Astrocyte (in vitro differentiated cells and primary cell): ENCODE measurements at regions not wholly inside any gene's neighbourhood (a gene's known extent, or its start where the extent isn't known, plus 50 kb on each side); places are given as distances from the start of the nearest gene placed in this dataset.

Source experiments
- EZH2 ChIP-seq: IDR thresholded peaks from 2 replicates; pipeline ENCODE4 v1.6.1; 2012; ENCODE audit warnings: mild to moderate bottlenecking, low read length, inconsistent platforms; ENCODE audit not compliant: insufficient read depth
- TF ChIP-seq, protein P1 (sequence below): IDR thresholded peaks from 2 replicates; pipeline ENCODE4 v1.5.1; 2011; ENCODE audit warnings: low read depth, mild to moderate bottlenecking, inconsistent platforms, low read length, moderate library complexity; ENCODE audit not compliant: insufficient read depth

DNA sequence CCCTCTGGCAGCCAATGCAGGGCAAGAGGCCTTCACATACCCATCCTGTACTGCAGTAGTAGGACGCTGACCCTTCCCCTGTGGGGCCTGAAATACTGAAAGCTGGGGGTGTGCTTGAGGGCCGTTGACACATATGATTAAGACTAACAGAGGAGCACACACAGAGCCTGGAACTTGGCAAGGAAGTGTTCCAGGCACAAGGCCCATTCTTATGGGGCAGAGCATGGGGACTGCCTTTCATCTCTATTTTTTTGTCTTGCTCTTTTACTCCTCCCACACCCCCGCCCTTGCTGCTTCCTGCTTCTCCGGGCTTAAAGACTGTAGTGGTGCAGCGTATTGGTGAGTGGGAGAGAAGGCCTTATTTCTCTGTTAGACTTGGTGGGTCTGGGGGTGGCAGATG lies 137.4 kb downstream of the BACH1 start:
- TF ChIP-seq, protein P1, sequence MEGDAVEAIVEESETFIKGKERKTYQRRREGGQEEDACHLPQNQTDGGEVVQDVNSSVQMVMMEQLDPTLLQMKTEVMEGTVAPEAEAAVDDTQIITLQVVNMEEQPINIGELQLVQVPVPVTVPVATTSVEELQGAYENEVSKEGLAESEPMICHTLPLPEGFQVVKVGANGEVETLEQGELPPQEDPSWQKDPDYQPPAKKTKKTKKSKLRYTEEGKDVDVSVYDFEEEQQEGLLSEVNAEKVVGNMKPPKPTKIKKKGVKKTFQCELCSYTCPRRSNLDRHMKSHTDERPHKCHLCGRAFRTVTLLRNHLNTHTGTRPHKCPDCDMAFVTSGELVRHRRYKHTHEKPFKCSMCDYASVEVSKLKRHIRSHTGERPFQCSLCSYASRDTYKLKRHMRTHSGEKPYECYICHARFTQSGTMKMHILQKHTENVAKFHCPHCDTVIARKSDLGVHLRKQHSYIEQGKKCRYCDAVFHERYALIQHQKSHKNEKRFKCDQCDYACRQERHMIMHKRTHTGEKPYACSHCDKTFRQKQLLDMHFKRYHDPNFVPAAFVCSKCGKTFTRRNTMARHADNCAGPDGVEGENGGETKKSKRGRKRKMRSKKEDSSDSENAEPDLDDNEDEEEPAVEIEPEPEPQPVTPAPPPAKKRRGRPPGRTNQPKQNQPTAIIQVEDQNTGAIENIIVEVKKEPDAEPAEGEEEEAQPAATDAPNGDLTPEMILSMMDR = no peak
- TF ChIP-seq EZH2 = no peak
